ENCODE measurements at regions not wholly inside any gene's neighbourhood (a gene's known extent, or its start where the extent isn't known, plus 50 kb on each side); places are given as distances from the start of the nearest gene placed in this dataset.

DNA sequence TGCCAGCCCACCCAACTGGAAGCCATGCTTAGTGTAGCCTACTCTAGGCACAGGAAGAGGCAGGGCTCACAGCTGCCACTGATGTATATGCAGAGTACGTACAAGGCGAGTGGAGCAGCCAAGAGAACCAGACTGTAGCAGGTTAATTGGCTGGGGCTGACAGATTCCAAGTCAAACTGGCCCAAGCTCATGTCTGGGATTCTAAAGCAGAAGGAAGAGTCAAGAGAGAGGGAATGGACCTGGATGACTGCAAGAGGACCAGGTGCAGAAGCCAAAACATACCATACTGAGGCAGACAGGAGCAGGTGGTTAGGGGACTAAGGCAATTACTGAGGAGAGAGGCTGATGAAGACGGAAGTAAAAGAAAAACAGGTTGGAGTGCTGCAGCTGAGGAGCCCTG is 51.3 kb upstream of the LRRN2 start:
- no peak for DNase-seq

DNA sequence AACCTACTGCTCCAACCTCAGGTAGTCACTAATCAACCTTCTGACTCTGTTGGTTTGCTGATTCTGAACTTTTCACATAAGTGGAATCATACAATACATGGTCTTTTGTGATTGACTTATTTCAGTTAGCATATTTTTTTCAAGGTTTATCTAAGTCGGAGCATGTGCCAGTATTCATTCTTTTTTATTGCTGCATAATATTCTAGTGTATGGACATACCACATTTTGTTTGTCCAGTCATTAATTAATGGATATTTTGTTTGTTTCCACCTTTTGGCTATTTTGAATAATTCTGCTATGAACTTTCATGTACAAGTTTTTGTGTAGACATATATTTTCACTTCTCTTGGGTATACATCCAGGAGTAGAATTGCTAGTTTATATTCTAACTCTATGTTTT is 53.0 kb upstream of the LRRN2 start:
- no peak for DNase-seq

DNA sequence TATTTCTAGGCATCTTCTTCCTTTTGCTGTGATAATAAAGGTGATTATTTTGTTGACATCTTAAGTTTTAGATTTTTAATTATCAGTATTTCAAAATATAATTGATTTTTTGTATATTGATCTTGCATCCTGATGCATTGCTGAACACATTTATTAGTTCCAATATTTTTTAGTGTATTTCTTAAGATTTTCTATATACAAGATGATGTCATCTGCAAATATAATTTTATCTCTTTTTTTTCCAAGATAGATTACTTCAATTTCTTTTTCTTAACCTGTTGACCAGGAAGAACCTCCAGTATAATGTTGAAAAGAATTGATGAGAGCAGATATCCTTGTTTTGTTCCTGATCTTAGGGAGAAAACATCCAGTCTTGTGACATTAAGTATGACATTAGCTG is 54.8 kb upstream of the LRRN2 start:
- DNase-seq = no peak

DNA sequence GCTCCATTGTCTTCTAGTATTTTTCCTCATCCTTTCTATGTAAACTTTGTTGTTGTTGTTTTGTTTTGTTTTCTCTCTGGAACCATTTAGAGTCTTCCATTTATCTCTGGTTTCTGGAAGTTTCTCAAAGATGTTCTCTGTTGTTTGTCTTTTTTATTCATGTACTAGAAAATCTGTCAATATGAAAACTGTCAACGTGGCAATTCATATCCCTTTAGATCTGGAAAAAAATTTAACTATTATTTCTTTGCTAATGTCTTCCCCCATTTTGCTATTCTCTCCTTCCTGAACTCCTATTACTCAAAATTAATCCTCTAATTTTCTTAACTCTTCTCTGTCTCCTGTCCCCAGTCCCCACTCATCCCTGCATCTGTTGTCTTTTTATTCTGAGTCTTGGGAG is 55.9 kb upstream of the LRRN2 start:
- DNase-seq = no peak

DNA sequence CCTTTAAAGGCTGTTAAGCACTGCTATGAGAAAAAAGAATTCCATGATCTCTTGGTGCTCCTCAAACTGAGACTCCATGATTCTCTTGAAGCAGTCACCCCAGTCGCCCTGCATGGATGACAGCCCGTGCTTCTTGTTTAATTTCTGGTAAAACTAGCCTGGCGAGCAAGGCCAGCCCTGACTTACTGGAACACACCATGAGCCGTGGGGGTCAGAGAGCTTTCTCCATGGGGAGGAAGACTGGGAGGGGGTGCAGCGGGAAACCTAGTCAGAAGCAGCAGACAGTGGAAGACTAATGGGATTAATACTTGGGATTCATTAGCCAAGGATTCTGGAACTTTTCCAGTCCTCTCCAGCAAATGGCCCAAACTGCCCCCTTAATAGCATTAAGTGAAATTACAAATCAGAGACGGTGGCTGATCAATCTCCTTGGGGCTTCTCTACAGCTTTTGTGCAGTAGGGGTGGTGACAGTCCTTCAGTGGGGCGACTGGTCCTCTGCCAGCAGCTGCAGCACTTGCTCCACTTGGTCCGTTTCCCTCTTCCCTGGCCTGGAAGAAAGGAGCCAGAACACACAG is 57.2 kb upstream of the LRRN2 start:
- DNase-seq = no peak

DNA sequence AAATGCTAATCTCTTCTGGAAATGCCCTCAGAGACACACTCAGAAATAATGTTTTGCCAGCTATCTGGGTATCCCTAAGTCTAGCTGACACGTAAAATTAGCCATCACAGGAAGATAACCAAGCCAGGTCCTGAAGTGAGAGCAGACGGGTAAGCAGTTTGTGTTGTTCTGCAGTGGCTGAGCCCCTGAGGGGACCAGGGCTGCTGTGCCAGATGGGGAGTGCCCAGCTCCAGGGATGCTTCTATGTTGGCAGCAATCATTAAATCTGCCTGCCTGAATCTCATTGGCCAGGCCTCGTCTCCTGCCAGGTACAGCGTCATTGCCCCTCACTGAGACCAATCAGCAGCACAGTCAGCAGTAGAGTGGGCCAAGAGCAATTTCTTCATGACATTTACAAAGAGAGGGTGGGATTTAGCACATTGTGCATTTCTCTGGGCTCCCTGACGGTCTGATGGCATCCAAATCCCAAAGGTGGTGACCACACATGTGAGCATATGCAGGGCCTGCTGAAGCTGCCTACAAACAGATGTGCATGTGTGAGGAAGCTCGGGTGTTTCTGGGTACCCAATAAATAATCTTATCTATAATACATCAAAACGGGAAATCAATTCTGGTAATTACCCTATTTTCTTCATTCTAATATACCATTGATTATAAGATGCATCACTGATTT is 58.7 kb upstream of the LRRN2 start:
- no peak for DNase-seq

DNA sequence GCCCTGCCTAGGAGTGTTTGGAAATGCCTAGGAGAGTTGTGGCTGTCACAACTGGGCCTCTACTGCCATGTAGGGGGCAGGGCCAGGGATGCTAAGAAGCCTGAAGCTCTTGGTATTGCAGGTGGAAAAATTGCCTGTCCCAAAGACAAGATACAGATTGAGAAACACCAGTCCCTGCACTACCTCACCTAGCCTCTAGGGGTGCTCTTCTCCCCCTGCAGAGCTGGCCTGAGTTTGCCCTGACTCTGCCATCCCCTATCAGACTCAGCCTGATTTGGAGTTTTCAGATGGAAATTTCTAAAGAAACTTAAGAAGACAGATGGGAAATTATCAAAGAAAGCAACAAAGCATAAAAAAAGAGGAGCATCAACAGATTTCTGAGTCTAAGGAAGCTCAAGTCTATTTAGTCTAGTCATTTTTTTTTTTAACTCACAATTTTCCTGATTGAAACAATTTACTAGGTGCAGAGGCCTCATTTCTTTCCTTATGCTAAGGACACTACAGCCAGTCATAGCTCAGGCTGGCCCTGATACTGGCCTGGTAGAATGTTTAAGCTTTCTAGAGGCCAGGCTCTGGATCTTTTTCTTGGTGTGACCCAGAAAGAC is 61.4 kb upstream of the LRRN2 start:
- DNase-seq = peak; percentile 36 to 54

DNA sequence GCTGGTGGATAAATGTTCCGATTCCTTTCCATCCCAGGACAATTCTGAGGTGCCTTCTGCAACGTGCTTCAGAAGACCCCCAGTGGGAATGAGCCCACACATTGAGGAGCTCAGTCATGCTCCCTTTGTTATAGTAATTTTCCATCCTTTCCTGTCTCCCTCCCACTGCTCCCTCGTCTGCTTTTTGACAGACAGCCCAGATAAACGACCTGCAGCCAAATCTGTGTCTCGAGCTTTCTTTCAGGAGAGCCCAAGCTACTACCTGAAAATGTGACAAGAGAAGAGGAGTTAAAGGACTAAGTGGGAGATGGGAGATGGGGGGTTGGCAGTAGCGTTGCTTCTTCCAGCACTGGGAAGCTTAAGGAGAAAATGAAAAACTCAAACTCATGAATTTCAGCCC is 65.9 kb upstream of the LRRN2 start:
- no peak for DNase-seq

DNA sequence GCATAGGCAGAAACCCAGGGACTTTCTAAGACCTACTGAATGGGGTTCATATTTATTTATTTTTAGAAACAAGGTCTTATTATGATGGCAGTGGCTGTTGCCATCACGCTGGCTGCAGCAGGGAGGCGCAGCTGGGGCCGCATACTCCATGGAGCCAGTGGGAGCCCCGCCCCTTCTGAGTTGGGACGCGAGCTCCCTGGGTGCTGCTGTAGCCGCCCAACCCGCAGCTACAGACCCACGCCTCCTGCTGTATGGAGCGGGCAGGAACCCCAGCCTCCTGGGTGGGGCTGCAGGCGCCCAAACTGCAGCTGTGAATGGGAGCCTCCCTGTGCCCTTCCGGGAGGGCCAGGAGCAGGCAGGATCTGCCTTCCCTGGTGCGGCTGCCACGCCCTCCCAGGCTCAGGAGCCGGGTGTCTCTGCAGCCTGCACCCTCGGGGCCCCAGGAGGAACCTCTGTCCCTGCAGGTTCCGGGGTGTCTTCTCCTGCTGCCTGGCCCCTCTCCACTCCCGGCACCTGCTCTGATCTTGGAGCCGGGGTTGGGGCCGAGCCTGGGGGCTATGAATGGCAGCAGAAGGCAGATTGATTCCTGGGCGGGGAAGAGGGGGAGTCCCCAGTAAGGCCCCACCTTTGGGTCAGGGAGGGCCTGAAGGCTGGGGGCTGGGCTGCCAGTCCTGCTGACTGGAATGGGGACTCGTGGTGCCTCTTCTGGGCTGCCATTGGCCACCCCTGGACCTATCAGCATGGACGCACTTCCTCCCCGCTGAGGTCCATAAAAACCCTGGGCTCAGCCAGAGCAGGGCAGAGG is 66.5 kb upstream of the LRRN2 start:
- no peak for DNase-seq

DNA sequence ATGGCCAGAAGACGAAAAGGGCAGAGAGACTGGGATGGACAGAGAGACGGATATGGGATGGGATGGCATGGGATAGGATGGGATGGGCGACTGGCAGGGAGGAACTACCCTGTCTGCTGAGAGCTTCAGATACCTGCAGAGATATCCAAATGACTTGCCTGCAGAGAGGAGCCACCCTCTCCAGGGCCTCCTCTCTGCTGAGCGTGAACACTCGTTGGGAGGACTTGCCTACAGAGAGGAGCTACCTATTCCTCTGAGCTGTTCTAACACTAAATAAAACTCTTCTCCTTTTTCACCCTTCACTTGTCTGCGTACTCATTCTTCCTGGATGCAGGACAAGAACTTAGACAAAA is 67.1 kb upstream of the LRRN2 start:
- DNase-seq = no peak

DNA sequence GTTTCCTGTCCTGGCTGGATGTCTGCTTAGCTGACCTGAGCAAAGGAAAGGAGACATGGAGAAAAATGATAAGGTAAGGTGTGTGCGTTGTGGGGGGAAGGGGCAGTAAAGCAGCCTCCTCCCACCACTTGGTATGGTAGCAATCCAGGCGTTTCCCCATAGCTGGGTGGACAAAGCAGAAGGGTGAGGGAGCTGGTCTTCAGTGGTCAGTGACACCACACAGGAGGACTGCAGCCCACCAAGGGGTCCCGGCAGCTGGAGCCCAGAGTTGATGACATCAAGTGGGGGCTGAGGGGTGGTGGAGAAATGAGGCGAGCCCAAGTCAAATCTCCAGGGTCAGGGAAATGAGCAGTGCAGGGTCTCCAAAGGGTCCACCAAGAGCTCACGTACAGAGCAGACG is 69.3 kb upstream of the LRRN2 start:
- no peak for DNase-seq

DNA sequence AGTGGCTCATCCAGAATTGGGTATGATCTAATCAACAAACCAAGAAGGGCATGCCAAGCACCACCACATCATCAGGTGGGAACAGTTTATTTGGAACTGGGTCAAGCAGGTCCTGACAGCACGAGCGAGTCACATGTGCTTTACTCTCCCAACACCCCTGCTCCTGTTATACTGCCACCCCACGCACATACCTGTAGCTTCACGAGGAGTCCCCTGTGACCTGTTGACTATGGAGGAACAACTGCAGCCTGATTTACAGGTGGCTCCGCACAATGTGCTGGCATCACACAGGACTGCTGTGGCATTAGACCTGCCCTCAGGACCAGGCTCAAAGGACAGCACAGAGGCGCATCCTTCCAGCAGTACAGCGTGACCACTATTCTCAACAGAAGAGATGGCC is 70.8 kb upstream of the LRRN2 start:
- no peak for DNase-seq

DNA sequence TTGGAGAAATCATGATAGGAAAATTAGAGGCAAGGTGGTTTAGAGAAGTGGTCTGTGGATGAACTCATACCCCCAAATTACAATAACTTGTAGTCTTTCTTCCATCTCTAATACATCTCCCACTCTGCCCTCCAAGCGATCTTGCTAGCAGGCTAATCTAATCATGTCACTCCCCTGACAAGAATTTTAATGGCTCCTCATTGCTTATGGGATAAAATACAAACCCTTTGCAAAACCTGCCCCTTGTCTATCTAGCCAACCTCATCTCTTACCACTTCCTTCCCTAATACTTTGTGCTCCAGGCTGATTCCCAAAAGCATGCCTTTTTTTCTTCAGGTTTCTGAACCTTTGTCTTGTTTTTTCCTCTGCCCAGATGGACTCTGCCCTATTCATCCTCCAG is 71.3 kb upstream of the LRRN2 start:
- DNase-seq = no peak

DNA sequence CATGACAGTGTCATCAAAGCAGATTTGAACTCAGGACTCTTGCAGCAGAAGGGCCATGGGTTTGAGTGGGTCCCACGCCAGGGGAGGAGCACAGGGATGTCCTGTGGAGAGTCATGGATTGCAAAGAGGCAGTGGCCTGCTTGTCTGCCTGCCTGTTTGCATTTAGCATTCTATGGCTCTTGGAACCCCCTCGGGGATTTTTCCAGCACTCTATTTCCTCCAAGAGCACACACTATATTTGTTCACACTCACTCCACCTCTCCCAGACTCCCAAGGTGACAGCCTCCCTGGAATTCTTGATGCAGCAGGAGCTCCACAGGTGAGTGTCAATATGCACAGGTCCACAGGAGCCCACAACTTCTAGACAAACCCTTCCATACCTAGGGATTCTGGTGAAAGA is 73.1 kb upstream of the LRRN2 start:
- DNase-seq = no peak

DNA sequence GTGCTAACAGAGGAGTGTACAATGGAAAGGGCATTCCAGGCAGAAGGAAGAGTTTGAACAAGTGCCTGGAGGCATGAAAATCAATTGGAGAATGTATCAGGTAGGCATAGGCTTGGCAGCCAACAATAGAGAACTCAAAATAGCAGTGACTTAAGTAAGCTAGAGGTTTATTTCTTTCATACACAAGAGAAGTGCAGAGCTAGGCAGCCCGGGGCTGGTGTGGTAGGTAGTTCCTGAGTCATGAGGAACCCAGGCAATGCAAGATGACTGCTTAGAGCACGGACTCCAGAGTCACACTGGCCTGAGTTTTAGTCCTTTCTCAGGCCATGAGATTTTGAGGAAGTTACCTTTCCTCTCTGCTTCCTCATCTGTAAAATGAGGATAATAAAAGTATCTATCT is 74.8 kb upstream of the LRRN2 start:
- no peak for DNase-seq

DNA sequence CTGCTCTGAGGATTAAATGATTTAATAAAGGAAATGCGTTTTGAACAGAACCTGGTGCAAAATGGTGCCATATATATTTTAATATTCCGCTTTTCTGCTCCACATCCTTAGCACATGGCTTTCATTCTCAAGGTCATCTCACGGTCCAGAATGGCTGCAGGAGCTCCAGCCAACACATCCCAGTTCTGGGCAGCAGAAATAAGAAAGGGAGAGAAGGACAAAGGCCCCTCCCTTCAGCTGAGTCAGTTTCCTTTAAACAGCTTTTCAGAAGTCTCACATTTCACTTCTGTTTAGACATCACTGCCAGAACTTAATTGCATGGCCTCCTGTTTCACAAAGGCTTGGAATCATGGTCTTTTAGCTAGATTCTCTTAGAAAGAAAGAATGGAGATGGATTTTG is 75.2 kb upstream of the LRRN2 start:
- DNase-seq = no peak

DNA sequence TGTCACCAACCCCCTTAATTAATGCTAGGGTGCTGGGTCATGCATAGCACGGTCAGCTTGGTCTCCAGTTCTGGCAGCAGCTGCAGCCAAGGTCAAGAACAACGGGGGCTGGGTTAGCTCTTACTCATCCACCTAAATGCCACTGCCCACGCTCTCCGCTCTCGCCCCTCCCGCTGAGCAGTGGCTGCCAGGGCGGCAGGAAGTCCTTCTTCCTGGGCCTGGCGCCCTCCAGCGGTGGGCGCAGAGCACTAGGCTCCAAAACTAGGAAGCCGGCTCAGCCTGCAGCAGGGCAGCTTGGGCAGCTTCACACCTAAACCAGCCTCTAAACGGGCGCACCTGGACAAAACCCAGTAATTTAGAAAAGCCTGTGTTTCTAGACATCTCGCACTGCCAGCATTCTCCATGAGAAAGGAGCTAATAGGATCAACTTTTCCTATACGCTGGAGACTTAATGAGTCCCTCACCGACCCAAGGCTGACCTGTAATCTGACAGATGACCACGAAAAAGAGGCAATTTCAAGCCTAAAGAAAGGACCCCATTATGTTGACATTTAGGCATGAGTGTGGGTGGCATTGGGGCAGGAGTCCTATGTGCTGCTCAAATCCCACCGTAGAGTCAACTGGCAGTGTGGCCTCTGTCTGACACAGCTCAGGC is 78.4 kb upstream of the LRRN2 start:
- DNase-seq = peak; percentile 61 to 63

DNA sequence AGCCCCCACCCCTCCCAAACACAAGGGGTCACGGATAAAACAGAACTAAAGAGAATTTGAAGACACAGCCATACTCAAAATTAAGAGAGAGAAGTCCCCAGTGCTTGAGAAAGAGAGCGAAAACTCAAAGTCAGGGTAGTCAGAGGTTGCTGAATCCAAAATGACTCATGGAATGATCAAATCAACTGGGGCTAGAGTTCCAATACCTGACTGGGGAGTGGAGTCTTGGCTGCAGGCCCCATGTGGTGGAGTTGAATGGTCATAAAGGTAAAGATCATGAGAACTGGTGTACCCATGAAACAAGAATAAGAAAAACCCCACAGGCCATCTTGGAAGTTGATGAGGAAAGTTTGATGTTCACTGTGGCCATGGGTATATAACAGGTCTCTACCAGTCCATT is 84.5 kb upstream of the LRRN2 start:
- DNase-seq = no peak

DNA sequence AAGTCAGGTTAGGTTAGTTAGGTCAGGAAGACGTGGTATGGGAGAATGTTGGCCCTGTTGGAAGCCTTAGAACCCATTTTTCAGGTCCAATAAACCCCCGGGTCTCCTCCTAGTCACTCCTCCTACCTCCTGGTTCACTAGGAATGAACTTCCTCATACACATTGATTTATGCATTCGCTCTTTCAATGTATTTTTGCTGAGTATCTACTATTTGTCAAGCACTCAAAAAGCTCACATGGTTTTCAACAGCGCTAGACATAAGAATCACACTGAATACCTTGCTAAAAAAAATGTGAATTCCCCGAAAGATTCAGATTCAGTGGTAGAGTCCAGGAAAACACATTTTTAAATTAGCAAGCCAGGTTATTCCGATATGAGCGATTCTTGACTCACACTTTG is 85.8 kb upstream of the LRRN2 start:
- no peak for DNase-seq

DNA sequence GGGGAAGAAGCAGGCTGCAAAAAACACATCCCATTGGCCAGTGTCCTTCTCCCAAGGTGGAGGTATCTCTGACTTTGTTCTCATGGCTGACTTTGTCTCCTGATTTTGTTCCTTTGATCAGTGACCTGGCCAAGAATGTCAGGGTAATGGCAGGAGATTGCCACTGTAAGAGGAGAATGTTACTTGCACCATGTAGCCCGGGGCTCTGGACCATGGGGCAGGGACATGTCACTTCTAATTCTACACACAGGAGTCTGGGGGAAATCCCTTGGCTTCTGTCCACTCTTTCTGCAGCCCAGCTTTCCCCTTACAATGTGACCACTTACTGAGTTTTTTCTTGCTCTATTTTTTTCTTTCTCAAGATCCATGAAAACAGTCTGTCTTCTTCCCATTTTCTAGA is 87.7 kb upstream of the LRRN2 start:
- no peak for DNase-seq

DNA sequence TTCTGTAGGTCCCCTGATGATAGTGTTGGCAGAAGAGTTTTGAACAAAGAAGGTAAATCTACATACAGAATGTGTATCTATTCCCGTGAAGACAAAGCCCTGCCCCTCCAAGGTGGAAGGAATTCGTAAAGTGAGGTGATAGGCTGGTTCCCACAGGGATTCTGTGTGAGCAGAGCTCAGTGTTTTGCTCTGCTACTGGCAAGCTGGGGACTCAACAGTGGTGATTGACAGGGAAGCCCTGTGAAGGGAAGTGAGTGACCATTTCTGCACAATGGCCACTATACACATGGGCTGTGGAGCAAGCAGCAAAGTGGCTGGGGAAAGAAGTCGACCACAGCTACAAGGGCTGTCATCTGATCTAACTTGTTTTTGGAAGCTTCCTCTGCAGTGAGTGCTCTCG is 90.0 kb upstream of the LRRN2 start:
- no peak for DNase-seq

DNA sequence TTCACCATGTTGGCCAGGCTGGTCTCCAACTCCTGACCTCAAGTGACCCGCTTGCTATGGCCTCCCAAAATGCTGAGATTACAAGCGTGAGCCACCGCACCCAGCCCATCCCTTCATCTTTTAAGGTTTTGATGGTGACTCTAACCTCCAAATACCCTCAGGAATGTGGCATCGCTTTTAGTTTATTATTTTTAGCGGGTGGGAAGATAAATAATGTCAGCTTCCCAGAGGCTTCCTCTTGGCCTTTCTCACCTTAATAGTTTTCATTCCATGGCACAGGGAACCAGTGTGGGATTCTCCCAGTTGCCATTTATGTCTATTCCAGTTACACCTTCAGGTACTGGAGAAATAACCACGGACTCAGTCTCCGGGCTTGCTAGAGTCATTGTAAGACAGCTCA is 92.1 kb upstream of the LRRN2 start:
- no peak for DNase-seq

DNA sequence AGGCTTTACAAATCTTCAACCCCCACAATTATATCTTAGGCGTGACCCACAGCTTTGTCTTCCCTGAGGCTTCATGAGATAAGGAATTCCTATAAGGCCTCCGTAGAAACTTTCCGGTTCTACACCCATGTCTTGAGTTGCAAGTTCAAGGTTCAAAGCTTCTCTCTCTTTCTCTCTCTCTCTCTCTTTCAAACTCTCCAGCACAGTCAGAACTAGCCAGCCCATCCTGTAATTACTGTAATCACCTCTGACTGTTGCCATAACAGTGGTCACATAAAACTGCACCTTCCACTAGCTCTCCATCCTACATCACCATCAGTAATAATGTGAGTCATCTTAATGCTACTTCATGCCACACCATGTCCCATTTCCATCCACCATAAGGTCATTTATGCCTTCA is 90.0 kb upstream of the NFASC start:
- no peak for DNase-seq

Data from CD4-positive, alpha-beta T cell treated with Interferon alpha-2 for 1 hour (primary cell).